Caki2 (cell line): ENCODE measurements at regions not wholly inside any gene's neighbourhood (a gene's known extent, or its start where the extent isn't known, plus 50 kb on each side); places are given as distances from the start of the nearest gene placed in this dataset.

Source experiments
- DNase-seq: peaks from one replicate; pipeline ENCODE4 v3.0.0-alpha.2; 2015; ENCODE audit warnings: low read depth
- in situ Hi-C: cut with HindIII; loops from 2 replicates; pipeline ENCODE4 v1.10.0; 2016; ENCODE audit warnings: low sequenced_read_pairs, low pct_unique_long_range_greater_than_20kb, mixed read lengths

DNA sequence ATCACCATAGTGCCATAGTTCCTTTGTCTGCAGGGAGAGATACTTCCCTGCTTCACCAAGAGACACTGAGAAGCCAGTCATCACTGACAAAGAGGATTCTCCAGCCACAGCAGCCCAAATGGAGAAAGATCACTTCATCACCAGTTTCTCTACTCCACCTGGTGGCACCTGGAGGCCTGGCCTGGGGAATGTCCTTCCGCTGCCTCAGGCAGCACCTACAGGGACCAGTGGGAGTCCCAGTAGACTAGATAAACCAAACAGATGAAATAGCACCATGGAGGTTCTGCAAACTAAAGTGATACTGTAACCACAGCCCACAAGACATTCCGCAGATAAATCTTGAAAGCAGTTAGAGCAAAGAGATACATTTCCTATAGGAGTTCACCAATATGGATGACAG is 266.5 kb downstream of the C6orf118 start:
- in situ Hi-C loops = no loop called here

DNA sequence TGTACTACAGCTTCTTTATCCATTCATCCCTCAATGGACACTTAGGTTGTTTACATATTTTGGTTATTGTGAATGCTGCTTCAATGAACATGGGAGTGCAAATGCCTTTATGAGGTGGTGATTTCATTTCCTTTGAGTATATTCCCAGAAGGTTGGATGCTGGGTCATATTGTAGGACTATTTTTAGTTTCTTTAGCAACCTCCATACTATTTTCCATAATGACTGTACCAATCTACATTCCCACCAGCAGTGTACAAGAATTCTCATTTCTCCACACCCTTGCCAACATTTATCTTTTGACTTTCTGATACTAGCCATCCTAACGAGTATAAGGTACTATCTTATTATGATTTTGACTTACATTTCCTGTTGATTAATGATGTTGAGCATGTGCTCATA is 269.0 kb downstream of the C6orf118 start:
- DNase-seq = no peak
- in situ Hi-C loops = no loop called here

More for the DNA sequence above, 266.5 kb downstream of the C6orf118 start:
- no peak for DNase-seq

DNA sequence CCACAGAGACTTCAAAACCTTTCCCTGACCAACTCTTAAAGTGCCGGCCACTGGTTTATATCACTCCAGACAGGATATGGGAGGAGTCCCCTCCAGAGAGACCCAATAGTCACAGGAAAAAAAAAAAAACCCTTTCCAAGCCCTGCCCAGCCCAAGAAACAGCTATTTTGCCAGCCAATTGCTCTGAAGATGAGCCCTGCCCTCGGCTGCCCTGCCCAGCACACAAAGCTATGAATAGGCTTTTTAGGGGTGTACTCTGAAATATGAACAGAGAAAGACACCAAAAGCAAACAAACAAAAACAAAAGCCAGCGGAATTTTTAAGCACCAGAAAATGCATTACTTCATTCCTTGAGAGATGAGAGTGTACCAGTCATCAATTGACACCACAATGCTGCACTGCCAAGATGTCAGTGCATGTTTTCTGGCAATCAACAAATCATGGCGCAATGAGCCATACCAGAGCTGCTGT is 275.1 kb downstream of the C6orf118 start:
- no peak for DNase-seq
- in situ Hi-C loops = no loop called here

DNA sequence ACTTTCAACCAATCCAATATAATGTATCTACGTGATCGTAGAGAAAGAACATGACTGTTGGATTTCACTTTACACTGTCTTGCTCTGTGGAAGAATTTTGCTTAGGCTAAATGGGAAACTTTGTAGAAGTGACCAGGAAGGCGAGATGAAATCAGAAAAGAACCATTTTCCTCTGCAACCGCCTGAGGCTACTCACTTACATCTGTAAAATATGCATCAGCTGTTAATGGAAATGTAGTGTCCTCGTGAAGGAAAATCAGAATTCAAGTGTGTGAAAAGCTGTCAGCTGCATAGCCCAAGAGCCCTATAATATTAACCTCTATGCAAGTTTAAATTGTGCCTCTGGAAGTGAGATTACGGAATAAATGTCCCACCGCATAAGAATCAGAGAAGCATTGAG is 277.9 kb downstream of the C6orf118 start:
- DNase-seq = no peak
- in situ Hi-C loops = no loop called here

DNA sequence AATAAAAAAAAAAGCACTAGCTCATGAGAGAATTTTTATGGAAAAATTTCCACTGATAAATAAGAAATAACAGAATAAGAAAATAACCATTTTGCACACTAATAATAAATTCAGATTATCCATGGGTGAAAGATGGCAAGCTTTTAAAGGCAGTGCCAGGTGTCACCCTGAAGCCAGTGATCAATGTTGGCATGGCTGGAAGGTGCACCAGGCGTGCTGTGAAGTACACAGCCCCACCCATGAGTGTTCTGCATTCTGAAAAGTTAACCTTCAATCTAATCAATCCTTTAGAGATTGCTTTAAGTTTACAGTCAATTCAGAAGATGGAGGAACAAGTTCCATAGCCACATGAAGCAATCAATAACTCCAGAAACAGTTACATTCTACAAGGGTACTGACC is 284.4 kb downstream of the C6orf118 start:
- no peak for DNase-seq
- in situ Hi-C loops = no loop called here

DNA sequence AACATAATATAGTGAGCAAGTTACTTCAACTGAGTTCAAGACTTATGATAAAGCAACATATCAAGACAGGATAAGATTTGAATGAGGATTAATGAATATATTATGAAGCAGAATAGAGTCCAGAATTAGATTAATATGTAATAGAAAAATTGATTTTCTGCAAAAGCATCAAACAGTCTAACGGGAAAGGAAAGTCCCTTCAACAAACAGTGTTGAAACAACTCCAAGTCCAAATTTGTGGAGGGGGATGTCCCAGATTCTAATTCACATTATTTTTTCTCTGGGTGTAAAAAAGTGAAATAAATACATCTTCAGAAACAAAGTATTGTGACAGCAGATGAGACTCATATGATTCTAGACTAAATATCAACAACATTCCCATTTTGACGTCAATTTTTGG is 289.7 kb downstream of the C6orf118 start:
- DNase-seq = no peak
- in situ Hi-C loops = no loop called here

DNA sequence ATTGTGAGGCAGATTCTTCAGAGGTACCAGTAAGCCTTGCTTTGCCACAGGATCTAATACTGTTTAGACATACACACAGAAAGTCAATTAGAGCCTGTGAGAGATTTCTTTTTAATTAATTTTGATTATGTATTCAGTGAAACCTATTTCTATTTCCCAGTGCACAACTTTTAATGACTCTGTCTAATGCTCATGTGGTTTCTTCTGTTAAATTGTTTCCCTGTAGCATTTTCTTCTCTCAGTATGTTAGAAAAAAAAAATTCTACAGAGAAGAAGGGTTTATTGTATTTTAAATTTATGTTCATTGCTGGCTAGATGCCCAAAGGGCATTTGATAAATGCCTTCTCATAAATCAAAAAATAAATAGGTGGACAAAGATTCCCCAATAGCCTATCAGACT is 293.7 kb downstream of the C6orf118 start:
- DNase-seq = no peak
- in situ Hi-C loops = no loop called here

DNA sequence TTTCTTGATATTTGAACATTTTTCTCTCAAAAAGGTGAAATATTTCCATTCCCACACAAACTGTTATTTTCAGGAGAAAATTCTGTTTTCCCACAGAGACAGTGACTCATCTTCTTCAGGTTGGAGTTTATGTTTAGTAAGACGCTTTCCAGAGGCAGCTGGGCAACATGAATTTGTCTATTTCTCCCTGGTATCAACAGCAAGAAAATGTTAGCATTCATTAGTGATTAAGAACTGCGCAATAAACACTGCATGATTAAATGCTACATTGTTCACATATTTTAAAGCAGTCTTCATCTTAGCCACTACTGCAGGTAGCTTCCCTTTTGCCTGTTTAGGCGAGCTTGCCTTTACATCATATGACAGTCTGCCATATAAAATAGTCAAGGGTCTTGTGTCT is 295.7 kb downstream of the C6orf118 start:
- DNase-seq = no peak
- in situ Hi-C loops = no loop called here

DNA sequence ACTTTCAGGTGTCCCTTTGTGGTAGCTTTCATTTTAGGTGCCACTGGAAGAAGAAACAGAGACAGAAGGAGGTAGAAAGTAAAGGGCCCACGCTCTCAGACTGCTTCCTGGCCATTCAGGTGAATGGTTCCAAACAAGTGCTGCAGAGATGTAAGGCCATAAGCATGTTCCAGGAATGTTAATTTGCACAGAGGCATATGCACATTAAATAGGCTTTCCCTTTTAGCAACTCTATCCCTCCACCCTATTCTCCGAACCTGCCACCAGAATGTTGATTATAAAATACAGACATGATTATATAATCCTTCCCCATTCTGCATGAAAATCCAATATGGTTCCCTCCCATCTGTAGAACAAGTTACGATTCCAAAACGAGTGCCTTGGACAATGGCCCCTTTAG is 297.2 kb downstream of the C6orf118 start:
- no peak for DNase-seq
- in situ Hi-C loops = no loop called here

DNA sequence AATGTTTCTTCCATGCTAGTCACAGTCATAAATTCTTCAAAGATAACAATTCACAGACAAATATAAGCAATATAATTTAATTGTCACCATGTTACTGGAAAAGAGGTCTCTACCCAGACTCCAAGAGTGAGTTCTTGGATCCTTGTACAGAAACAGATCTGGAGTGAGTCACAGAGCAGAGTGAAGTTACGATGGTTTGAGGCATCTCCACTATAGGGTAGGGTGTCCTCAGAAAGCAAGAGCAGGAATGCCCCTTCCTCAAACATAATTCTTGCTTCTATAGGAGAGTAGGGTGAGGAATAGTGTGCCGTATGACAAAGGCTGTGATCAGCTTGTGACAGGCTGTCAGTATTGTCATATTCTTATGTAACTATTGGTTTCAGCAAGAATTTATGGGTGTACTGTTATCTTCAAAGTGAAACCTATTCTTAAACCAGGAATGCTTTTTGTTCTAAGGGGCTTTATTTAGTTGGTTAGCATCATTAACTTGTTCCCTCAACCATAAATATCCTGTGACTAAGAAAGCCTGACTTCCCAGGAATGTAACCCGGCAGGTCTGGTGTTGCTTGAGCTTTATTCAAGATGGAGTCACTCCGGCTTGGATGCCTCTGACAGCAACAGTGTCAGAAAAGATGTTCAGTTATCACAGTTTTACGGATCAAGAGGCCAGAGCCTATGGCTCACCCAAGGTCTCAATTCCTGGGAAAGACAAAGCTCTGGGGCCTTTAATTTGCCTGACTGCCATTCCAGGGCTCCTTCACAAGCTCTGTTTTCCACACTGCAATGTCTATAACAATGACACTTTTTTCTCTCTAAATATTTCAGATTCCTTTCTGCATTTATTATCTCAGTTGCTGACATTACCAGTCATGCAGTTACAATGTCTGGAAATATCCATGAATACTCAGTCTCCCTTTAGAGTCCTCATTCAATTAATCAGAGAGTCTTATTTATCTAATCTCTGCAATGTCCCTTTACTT is 298.6 kb downstream of the C6orf118 start:
- in situ Hi-C loops = no loop called here
- peak; percentile 37 for DNase-seq

DNA sequence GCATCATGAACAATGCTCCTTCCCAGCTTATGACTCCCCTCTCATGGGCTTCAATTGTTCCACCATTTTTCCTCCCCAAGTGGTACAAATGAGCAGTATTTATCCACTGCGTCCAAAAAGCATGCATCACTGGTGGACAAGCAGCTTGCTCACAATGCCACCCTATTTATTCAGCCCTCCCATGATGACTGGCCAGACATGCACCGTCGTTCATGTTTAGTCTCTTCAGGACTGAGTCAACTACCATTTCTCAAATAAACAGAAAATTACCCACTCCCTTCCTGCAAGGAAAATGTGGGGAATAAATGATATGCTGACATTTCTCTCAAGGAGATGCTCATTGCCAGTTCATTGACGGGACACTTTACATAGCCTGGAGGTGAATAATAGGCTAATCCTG is 300.4 kb downstream of the C6orf118 start:
- in situ Hi-C loops = no loop called here
- peak; percentile 10 for DNase-seq

DNA sequence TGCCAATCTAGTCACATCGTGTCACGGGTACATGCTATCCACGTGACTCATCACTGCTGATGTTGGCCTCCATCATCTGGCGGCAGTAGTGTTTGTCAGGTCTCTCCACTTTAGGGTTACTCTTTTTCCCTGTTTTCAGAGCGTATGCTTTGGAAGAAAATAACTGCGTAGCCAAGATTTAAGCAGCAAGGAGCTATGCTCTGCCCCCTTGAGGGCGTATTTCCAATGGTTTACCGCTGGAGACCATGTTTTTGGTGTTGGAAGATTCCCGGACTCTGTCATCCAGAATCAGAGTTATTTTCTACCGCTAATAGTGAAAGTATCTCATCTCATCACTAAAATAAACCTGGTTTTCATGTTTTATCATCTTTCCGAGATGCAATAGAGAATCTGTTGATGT is 306.5 kb downstream of the C6orf118 start:
- in situ Hi-C loops = no loop called here
- DNase-seq = no peak

DNA sequence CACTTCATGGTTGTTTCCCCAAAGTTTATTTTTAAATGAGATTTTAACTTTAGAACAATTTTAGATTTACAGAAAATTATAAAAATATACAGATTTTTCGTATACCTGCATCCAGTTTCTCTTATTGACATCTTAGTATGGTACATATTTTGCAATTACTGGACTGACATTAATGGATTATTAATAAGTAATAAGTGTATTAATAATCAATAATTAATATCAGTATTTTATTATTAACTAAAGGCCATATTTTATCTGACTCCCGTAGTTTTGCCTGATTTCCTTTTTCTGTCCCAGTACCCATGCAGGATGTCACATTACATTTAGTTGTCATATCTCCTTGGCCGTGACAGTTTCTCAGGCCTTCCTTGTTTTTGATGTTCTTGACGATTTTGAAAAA is 307.0 kb downstream of the C6orf118 start:
- DNase-seq = no peak
- in situ Hi-C loops = no loop called here

DNA sequence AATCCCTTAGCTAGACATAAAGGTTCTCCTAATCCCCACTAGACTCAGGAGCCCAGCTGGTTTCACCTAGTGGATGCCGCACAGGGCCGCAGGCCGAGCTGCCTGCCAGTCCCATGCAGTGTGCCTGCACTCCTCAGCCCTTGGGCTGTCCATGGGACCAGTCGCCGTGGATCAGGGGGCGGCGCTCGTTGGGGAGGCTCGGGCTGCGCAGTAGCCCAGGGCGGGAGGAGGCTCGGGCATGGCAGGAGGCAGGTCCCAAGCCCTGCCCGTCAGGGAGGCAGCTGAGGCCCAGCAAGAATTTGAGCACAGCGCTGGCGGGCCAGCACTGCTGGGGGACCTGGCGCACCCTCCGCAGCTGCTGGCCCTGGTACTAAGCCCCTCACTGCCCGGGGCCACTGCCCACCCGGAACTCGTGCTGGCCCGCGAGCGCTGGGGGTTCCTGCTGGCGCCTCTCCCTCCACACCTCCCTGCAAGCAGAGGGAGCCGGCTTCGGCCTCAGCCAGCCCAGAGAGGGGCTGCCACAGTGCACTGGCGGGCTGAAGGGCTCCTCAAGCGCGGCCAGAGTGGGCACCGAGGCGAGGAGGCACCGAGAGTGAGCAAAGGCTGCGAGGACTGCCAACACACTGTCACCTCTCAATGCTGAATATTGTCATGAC is 307.8 kb downstream of the C6orf118 start:
- in situ Hi-C loops = no loop called here
- DNase-seq = no peak

DNA sequence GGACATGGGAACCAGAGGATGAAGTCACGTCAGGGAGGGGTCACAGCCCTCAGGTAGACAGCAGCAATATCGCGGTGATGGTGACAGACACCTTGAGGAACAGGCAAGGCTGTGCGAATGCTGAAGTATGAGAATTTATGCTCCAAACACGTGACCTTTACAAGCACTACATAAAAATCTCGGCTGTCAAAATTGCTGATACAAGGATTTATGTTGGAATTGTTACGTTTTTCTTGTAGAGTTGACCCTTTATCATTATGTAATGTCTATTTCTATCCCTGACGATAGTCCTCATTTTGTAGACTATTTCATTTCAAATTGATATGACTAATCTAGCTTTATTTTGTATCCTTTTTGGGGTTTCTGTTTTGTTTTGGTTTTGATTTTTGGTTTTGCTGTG is 311.1 kb downstream of the C6orf118 start:
- in situ Hi-C loops = no loop called here
- DNase-seq = no peak

DNA sequence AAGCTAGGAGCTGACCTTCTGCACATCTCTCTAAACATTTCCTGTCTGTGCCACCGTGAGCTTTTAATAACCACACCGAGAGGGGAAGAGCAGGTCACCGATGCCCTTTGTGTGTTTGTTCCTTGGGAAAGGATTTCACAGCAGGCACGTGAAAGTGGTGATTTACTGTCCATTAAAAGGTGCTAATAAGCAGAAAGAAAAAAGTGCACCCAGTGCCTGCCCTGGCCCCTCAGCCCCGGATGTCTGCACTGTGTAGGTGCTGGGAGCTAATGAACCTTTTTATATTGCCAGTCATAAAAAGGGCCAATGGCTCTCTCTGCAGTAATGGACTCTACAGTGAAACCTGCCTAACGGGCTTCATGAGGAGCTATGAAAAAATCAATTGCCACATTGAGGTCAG is 312.6 kb downstream of the C6orf118 start:
- DNase-seq = no peak

DNA sequence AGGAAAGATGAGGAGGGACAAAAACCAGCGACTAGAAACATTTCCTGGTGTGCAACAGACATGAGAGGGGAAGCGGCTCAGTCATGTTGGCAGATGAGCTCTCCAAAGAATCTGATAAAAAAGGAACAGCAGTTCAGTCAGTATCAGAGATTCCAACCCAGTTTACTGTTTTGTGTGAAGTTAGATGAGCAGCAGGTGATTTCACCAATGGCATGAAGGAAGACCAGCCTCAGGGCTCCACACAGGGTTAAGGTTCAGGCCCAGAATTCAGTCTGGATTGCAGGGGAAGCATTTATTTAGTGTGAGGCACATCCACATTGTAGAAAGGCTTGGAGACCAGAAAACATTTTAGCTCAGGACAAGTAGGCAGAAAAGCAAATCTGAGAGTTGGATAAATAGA is 317.8 kb downstream of the C6orf118 start:
- no peak for DNase-seq
- in situ Hi-C loops = no loop called here

More for the DNA sequence above, 312.6 kb downstream of the C6orf118 start:
- in situ Hi-C loops = no loop called here

DNA sequence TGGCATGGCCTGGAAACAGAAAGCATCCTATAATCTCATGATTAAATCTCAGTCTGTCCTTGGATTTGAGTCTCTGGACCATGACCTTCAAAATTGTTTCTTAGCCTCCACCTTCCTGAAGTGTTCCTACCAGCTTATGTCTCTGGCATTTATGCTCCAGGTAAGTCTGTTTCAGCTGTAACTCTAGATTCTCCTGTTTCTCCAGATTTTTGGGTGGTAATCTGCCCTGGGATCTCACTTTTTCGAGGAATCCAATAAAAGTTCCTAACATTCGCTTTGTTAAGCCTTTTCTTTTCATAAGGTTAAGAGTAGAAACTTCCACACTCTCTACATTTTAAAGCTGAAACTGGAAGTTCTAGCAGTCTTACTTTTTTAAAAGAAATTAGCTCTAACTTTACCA is 318.5 kb downstream of the C6orf118 start:
- DNase-seq = no peak
- in situ Hi-C loops = no loop called here

DNA sequence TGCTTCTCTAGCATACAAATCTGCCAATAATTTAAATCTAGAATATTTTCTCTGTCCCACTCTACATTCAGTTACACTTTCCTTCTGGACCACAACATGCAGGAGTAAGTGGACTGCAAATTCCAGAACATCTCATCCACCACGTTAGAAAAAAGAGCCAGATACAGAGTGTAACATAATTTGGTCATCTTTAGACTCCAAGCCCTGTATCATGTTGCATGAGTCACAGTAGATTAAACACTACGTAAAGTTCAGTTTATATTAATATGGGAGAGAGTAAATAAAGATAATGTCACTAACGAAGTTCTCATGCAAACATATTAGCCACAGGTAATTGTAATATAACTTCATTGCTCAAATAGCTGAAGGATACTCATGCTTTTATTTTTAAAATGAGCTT is 327.0 kb downstream of the C6orf118 start:
- no peak for DNase-seq
- in situ Hi-C loops = no loop called here

DNA sequence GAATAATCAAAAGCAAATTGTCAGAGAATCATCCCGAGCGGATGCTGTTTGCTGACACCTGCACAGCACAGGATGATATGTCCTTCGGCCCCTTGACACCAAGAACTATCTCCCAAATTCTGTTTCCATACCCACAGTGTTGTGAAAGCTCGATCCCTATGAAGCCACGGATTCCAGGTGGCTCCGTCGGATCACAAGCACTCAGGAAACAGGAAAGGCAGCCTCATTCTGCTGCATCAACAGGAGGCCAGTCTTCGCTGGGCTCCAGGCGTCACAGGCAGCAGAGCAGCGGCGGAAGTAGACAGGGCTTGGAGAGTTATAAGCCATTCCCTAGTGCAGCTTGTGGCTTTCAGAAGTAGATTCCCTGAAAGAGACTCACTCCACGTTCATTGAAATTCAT is 342.3 kb downstream of the C6orf118 start:
- in situ Hi-C loops = no loop called here
- DNase-seq = no peak
